Tibial nerve (tissue), 4 donors: ENCODE measurements at regions not wholly inside any gene's neighbourhood (a gene's known extent, or its start where the extent isn't known, plus 50 kb on each side); places are given as distances from the start of the nearest gene placed in this dataset.
"Not testable (repeated sequence)": the region's sequence is repeated elsewhere in the genome, so short reads cannot be mapped to it uniquely, and the experiment has no call there.

Experiments
- DNase-seq, 2 donors: peaks; one replicate each; pipeline ENCODE4 v3.0.0-alpha.2; 2019; ENCODE audit warnings: low spot score in 2 of 2
- H3K27ac ChIP-seq, 4 donors: fragments of 200-600 bp; sonication (generic) in 3 of 4; one replicate each; pipeline ENCODE4 v1.5.1; 2017 to 2019; ENCODE audit warnings: mild to moderate bottlenecking in 1 of 4
- H3K27me3 ChIP-seq, 2 donors: fragments of 200-600 bp; sonication (generic) in 1 of 2; one replicate each; pipeline versions ENCODE4 v1.5.1 to v1.6.0; 2017 to 2019
- H3K36me3 ChIP-seq, 3 donors: fragments of 200-600 bp; sonication (generic); one replicate each; pipeline ENCODE4 v1.5.1; 2018 to 2019
- H3K4me1 ChIP-seq, 4 donors: fragments of 200-600 bp; sonication (generic) in 3 of 4; one replicate each; pipeline ENCODE4 v1.5.1; 2017 to 2019
- H3K4me3 ChIP-seq, 4 donors: fragments of 200-600 bp; sonication (generic) in 3 of 4; one replicate each; pipeline ENCODE4 v1.5.1; 2017 to 2019; ENCODE audit warnings: mild to moderate bottlenecking in 1 of 4, moderate library complexity in 1 of 4
- H3K9me3 ChIP-seq, 4 donors: fragments of 200-600 bp; sonication (generic) in 3 of 4; one replicate each; pipeline ENCODE4 v1.5.1; 2017 to 2019
- EP300 ChIP-seq, 2 donors: sonication (generic); formaldehyde crosslinking; IDR thresholded peaks; one replicate each; pipeline ENCODE4 v1.6.1; 2017; ENCODE audit warnings: antibody characterized with exemption in 2 of 2, mild to moderate bottlenecking in 1 of 2
- POLR2A ChIP-seq, 2 donors: fragments of 450-650 bp; IDR thresholded peaks; one replicate each; pipeline ENCODE4 v1.6.1; 2017; ENCODE audit warnings: antibody characterized with exemption in 2 of 2, mild to moderate bottlenecking in 2 of 2, moderate library complexity in 2 of 2
- WGBS, 2 donors: methylation state at CpG; one replicate each; pipeline ENCODE4 v1.1.5; 2018; 5-methylcytosine and 5-hydroxymethylcytosine counted together
- TF ChIP-seq, protein P1 (sequence below), 5 experiments: fragments of 200-600 bp in 3 of 5; fragments of 450-650 bp in 2 of 5; sonication (generic) in 3 of 5; IDR thresholded peaks; one replicate each; pipeline ENCODE4 v1.5.1; 2016 to 2019; ENCODE audit warnings: antibody characterized with exemption in 5 of 5, mild to moderate bottlenecking in 3 of 5, moderate library complexity in 2 of 5

DNA sequence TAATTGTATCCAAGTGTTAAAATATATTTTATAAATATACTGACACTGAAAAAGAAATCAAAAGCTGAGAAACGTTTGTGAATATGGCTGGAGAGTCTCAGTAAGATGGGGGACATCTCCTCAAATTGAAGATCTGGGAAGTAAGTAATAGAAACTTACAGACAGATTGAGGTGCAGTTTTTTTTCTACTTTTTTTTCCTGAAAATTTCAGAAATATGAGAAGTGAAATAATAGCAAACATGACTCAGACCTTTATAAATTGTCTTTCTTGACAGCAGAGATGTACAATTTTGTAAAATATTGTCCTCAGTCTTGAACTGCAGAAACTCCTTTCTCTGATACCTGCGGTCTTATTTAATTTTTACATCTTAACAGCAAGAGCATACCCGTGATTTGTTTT, 347.1 kb downstream of the UTRN start:
- DNase-seq: no peak
- Histone ChIP-seq H3K4me3 (no peak overlapping the region), H3K27me3 (no peaks in the 10 kb centered on the region), H3K9me3 (no peaks in the 10 kb centered on the region), H3K27ac (no peak overlapping the region), H3K36me3 (no peaks in the 10 kb centered on the region), H3K4me1 (peaks cover 0 to 10% (median 0%) of the 10 kb centered on the region in 4 donors)
- WGBS, 2 donors: 75 to 80% methylated on average over 3 of the region's 3 CpGs
- no peak for TF ChIP-seq POLR2A (IDR thresholded peaks at IDR 0.05)

DNA sequence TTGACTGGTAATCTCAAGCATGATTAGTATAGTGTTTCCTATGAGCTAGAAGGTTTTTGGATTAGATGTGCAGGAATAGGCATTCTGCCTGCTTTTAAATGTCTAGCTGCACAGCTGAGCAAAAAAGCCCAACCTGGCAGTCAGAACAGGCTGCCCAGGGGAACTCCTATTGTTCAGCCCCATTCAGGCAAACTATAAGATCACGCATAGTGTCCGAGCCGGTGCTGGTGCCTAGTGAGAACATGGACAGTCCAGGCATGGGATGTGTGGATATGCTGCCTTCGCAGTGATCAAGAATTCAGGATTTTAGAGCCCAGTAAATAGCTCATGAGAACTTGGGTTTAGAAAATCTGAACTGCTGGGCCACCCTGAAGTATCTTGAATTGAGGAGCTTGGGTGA, 348.8 kb downstream of the UTRN start:
- DNase-seq: no peak
- no peaks in the 10 kb centered on the region for H3K9me3 ChIP-seq
- H3K4me1 ChIP-seq: peaks cover 0 to 23% (median 0%) of the 10 kb centered on the region in 4 donors
- H3K27me3 ChIP-seq: no peaks in the 10 kb centered on the region
- WGBS, 2 donors: 89 to 95% methylated on average over 4 of the region's 4 CpGs
- TF ChIP-seq EP300 (IDR thresholded peaks at IDR 0.05) (no peak), POLR2A (IDR thresholded peaks at IDR 0.05) (no peak)
- TF ChIP-seq, protein P1, sequence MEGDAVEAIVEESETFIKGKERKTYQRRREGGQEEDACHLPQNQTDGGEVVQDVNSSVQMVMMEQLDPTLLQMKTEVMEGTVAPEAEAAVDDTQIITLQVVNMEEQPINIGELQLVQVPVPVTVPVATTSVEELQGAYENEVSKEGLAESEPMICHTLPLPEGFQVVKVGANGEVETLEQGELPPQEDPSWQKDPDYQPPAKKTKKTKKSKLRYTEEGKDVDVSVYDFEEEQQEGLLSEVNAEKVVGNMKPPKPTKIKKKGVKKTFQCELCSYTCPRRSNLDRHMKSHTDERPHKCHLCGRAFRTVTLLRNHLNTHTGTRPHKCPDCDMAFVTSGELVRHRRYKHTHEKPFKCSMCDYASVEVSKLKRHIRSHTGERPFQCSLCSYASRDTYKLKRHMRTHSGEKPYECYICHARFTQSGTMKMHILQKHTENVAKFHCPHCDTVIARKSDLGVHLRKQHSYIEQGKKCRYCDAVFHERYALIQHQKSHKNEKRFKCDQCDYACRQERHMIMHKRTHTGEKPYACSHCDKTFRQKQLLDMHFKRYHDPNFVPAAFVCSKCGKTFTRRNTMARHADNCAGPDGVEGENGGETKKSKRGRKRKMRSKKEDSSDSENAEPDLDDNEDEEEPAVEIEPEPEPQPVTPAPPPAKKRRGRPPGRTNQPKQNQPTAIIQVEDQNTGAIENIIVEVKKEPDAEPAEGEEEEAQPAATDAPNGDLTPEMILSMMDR (IDR thresholded peaks at IDR 0.05): no peak
- no peak overlapping the region for H3K27ac ChIP-seq
- H3K4me3 ChIP-seq: no peak overlapping the region
- H3K36me3 ChIP-seq: no peaks in the 10 kb centered on the region

DNA sequence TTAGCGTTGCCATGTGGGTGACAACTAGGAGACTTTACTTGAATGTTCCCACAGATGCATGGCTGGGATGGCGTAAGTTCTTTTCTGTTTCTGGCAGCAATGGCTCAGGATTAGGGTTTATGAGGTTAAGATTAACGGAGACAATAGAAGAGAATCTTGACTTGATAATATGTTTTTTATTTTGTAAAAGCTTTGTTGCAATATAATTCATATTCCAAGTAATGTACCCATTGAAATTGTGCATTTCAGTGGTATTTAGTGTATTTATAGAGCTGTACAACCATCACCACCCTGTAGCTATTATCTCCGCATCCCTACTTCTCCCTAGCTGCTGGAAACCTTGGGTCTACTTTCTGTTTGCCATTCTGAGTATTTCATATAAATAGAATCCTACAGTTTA, 349.2 kb downstream of the UTRN start:
- Histone ChIP-seq H3K4me1 (peaks cover 0 to 27% (median 0%) of the 10 kb centered on the region in 4 donors), H3K9me3 (no peaks in the 10 kb centered on the region), H3K4me3 (no peak overlapping the region), H3K27ac (no peak overlapping the region), H3K36me3 (no peaks in the 10 kb centered on the region), H3K27me3 (no peaks in the 10 kb centered on the region)
- 96 to 97% methylated on average over 4 of the region's 4 CpGs for WGBS, 2 donors
- no peak for DNase-seq
- no peak for TF ChIP-seq EP300 (IDR thresholded peaks at IDR 0.05)
- TF ChIP-seq, protein P1 (IDR thresholded peaks at IDR 0.05): no peak
- no peak for TF ChIP-seq POLR2A (IDR thresholded peaks at IDR 0.05)

DNA sequence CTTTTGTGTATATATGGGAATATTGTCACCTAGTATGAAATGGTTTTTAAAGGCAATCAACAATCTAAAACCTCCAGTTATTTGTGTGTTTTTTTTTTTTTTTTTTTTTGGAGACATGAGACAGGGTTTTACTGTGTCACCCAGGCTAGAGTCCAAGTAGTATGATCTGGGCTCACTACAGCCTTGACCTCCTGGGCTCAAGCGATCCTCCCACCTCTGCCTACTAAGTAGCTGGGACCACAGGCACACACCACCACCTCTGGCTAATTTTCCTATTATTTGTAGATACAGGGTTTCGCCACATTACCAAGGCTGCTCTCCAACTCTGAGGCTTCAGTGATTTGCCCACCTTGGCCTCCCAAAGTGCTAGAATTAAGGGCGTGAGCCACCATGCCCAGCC, 349.9 kb downstream of the UTRN start:
- peaks cover 0 to 27% (median 0%) of the 10 kb centered on the region in 4 donors for H3K4me1 ChIP-seq
- no peak for DNase-seq
- H3K4me3 ChIP-seq: no peak overlapping the region
- WGBS, 2 donors: 95 to 98% methylated on average over 3 of the region's 3 CpGs
- no peaks in the 10 kb centered on the region for H3K9me3 ChIP-seq
- TF ChIP-seq, protein P1 (IDR thresholded peaks at IDR 0.05): no peak
- no peak for TF ChIP-seq POLR2A (IDR thresholded peaks at IDR 0.05)
- TF ChIP-seq EP300 (IDR thresholded peaks at IDR 0.05): no peak
- H3K36me3 ChIP-seq: no peaks in the 10 kb centered on the region
- H3K27ac ChIP-seq: no peak overlapping the region
- no peaks in the 10 kb centered on the region for H3K27me3 ChIP-seq

DNA sequence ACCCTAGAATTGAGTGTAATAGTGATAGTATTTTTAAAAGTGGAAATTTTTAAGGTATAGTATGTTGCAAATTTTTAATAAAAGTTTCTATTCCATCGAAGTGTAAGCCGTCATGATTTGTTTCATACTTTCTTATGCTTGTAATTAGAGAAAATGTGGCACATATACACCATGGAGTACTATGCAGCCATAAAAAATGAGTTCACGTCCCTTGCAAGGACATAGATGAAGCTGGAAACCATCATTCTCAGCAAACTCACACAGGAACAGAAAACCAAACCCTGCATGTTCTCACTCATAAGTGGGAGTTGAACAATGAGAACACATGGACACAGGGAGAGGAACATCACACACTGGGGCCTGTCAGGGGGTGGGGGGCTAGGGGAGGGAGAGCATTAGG, 350.9 kb downstream of the UTRN start:
- not testable (repeated sequence) for H3K4me3 ChIP-seq, H3K27me3 ChIP-seq, H3K27ac ChIP-seq, DNase-seq, H3K36me3 ChIP-seq, H3K9me3 ChIP-seq
- peaks cover 0 to 18% (median 0%) of the 10 kb centered on the region in 4 donors for H3K4me1 ChIP-seq
- 95% methylated on average over 3 of the region's 3 CpGs for WGBS, 2 donors

DNA sequence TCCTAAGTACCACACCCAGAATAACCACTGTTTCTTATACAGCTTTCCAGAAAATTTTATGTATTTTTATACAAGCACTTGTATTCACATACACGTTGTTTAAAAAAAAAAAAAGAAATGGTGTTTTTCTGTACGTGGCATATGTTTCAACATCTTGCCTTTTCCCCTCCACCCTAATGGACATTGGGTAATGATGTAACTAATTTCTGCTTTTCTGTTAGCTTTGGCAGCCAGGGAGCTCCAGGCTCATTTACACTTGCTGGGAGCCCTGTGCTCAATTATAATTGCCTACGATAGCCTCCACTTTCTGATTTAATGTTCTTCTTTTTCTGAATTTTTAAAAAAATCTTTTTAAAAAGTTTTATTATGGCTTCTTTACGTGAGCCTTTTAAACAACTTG, 352.4 kb downstream of the UTRN start:
- TF ChIP-seq EP300 (IDR thresholded peaks at IDR 0.05): no peak
- no peak for TF ChIP-seq POLR2A (IDR thresholded peaks at IDR 0.05)
- TF ChIP-seq, protein P1 (IDR thresholded peaks at IDR 0.05): no peak
- no peak overlapping the region for H3K27ac ChIP-seq
- 55 to 58% methylated on average over 4 of the region's 4 CpGs for WGBS, 2 donors

More for the DNA sequence above, 352.4 kb downstream of the UTRN start:
- H3K4me3 ChIP-seq: no peak overlapping the region
- H3K9me3 ChIP-seq: no peaks in the 10 kb centered on the region
- no peak for DNase-seq
- H3K27me3 ChIP-seq: no peaks in the 10 kb centered on the region
- H3K36me3 ChIP-seq: no peaks in the 10 kb centered on the region
- peaks cover 0 to 18% (median 0%) of the 10 kb centered on the region in 4 donors for H3K4me1 ChIP-seq
